ENCODE measurements at regions not wholly inside any gene's neighbourhood (a gene's known extent, or its start where the extent isn't known, plus 50 kb on each side); places are given as distances from the start of the nearest gene placed in this dataset.

GRCh38 chr2:144801325-144801724 is 281.4 kb upstream of the ZEB2 start:
- no peak for DNase-seq (ENCODE audit: low read depth)
- no peak overlapping the region for H3K4me3 ChIP-seq (ENCODE audit: control insufficient read depth, low read depth, low read length)
- no peak for TF ChIP-seq CTCF (IDR thresholded peaks at IDR 0.05; ENCODE audit: control insufficient read depth, insufficient read depth, low read depth, low read length, missing control alignments)

GRCh38 chr2:144798989-144799388 is 279.1 kb upstream of the ZEB2 start:
- TF ChIP-seq CTCF (IDR thresholded peaks at IDR 0.05; ENCODE audit: control insufficient read depth, insufficient read depth, low read depth, low read length, missing control alignments) = no peak
- H3K4me3 ChIP-seq (ENCODE audit: control insufficient read depth, low read depth, low read length) = no peak overlapping the region
- DNase-seq (ENCODE audit: low read depth) = no peak

- no peak for DNase-seq (ENCODE audit: low read depth)
- no peak for TF ChIP-seq CTCF (IDR thresholded peaks at IDR 0.05; ENCODE audit: control insufficient read depth, insufficient read depth, low read depth, low read length, missing control alignments)
- H3K4me3 ChIP-seq (ENCODE audit: control insufficient read depth, low read depth, low read length) = no peak overlapping the region
Measured at GRCh38 chr2:144798034-144798433, 278.1 kb upstream of the ZEB2 start.

GRCh38 chr2:144796936-144797335 is 277.0 kb upstream of the ZEB2 start:
- TF ChIP-seq CTCF (IDR thresholded peaks at IDR 0.05; ENCODE audit: control insufficient read depth, insufficient read depth, low read depth, low read length, missing control alignments) = no peak
- DNase-seq (ENCODE audit: low read depth) = no peak
- H3K4me3 ChIP-seq (ENCODE audit: control insufficient read depth, low read depth, low read length) = no peak overlapping the region

GRCh38 chr2:144796164-144796563 is 276.2 kb upstream of the ZEB2 start:
- H3K4me3 ChIP-seq (ENCODE audit: control insufficient read depth, low read depth, low read length) = no peak overlapping the region
- no peak for TF ChIP-seq CTCF (IDR thresholded peaks at IDR 0.05; ENCODE audit: control insufficient read depth, insufficient read depth, low read depth, low read length, missing control alignments)
- DNase-seq (ENCODE audit: low read depth) = no peak

GRCh38 chr2:144785253-144785652 is 265.3 kb upstream of the ZEB2 start:
- no peak overlapping the region for H3K4me3 ChIP-seq (ENCODE audit: control insufficient read depth, low read depth, low read length)
- DNase-seq (ENCODE audit: low read depth) = no peak
- TF ChIP-seq CTCF (IDR thresholded peaks at IDR 0.05; ENCODE audit: control insufficient read depth, insufficient read depth, low read depth, low read length, missing control alignments) = no peak

- no peak overlapping the region for H3K4me3 ChIP-seq (ENCODE audit: control insufficient read depth, low read depth, low read length)
- peak; percentile 47 for DNase-seq (ENCODE audit: low read depth)
- no peak for TF ChIP-seq CTCF (IDR thresholded peaks at IDR 0.05; ENCODE audit: control insufficient read depth, insufficient read depth, low read depth, low read length, missing control alignments)
Measured at GRCh38 chr2:144780983-144781382, 261.1 kb upstream of the ZEB2 start.
